ENCODE measurements at regions not wholly inside any gene's neighbourhood (a gene's known extent, or its start where the extent isn't known, plus 50 kb on each side); places are given as distances from the start of the nearest gene placed in this dataset.
"Not testable (repeated sequence)": the region's sequence is repeated elsewhere in the genome, so short reads cannot be mapped to it uniquely, and the experiment has no call there.

GRCh38 chr3:18516170-18516569, 91.0 kb upstream of the SATB1 start:
- DNase-seq (ENCODE audit: low read depth in 4 of 6, low spot score in 6 of 6); H3K9me3 ChIP-seq (ENCODE audit: control insufficient read depth, insufficient read depth, low read length); H3K4me3 ChIP-seq (ENCODE audit: low read depth, low read length); H3K36me3 ChIP-seq (ENCODE audit: control insufficient read depth, insufficient read depth, low read length); H3K4me1 ChIP-seq (ENCODE audit: control insufficient read depth, insufficient read depth, low read length); H3K27ac ChIP-seq (ENCODE audit: low read depth, low read length); H3K27me3 ChIP-seq (ENCODE audit: control insufficient read depth, insufficient read depth, low read length): not testable (repeated sequence)
- 92% methylated on average over 8 of the region's 19 CpGs for WGBS (ENCODE audit: insufficient coverage)

- DNase-seq (ENCODE audit: low read depth in 4 of 6, low spot score in 6 of 6) = no peak
- Histone ChIP-seq H3K36me3 (ENCODE audit: control insufficient read depth, insufficient read depth, low read length) (no peaks in the 10 kb centered on the region), H3K9me3 (ENCODE audit: control insufficient read depth, insufficient read depth, low read length) (no peaks in the 10 kb centered on the region), H3K27me3 (ENCODE audit: control insufficient read depth, insufficient read depth, low read length) (no peaks in the 10 kb centered on the region), H3K4me1 (ENCODE audit: control insufficient read depth, insufficient read depth, low read length) (no peaks in the 10 kb centered on the region), H3K4me3 (ENCODE audit: low read depth, low read length) (no peak overlapping the region), H3K27ac (ENCODE audit: low read depth, low read length) (no peak overlapping the region)
- no CpG with 5 or more reads among the region's 3 CpGs for WGBS (ENCODE audit: insufficient coverage)
These were observed 88.0 kb upstream of the SATB1 start for GRCh38 chr3:18513091-18513490.

DNA sequence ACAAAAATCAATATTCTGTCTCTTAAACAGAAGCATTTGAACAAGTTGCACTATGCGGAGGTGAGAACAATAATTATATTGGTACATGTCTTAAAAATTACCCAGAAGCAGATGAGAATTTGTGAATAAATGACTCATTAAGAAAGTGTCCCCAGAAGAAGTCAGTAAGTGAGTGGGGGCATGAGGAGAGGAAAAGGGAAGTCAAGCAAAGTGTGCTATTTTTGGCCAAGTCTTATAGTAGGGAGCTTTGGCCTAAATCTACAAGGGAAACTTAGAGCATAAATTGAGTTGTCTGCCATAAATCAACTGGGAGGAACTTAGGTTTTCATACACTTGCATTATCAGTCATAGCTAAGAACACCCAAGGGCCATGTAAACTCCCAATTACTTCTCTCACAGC, 86.9 kb upstream of the SATB1 start:
- Histone ChIP-seq H3K4me1 (ENCODE audit: control insufficient read depth, insufficient read depth, low read length) (no peaks in the 10 kb centered on the region), H3K4me3 (ENCODE audit: low read depth, low read length) (no peak overlapping the region), H3K9me3 (ENCODE audit: control insufficient read depth, insufficient read depth, low read length) (no peaks in the 10 kb centered on the region), H3K27ac (ENCODE audit: low read depth, low read length) (no peak overlapping the region), H3K36me3 (ENCODE audit: control insufficient read depth, insufficient read depth, low read length) (no peaks in the 10 kb centered on the region), H3K27me3 (ENCODE audit: control insufficient read depth, insufficient read depth, low read length) (no peaks in the 10 kb centered on the region)
- WGBS (ENCODE audit: insufficient coverage) = no CpG with 5 or more reads among the region's 1 CpG
- DNase-seq (ENCODE audit: low read depth in 4 of 6, low spot score in 6 of 6) = no peak

DNA sequence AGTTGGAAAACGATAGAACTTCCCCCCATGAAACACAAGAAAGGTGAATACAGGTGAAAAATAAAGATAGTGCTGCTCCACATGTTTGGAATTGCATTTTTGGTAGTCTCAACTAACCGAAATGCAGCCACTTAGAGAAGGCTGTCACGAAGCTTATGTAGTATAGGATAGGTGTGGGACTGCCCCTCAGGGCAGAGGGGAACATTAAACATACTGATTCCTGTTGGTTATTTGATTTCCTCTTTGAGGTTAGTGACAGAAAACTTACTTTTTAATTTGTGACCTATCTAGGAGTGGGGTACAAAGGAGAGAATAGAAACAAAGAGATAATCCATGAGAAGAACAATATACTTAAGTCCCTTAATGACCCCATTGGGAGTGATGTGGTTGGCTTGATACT, 85.8 kb upstream of the SATB1 start:
- WGBS (ENCODE audit: insufficient coverage) = 88% methylated on average over 2 of the region's 3 CpGs
- Histone ChIP-seq H3K36me3 (ENCODE audit: control insufficient read depth, insufficient read depth, low read length) (no peaks in the 10 kb centered on the region), H3K27me3 (ENCODE audit: control insufficient read depth, insufficient read depth, low read length) (no peaks in the 10 kb centered on the region), H3K4me1 (ENCODE audit: control insufficient read depth, insufficient read depth, low read length) (no peaks in the 10 kb centered on the region), H3K27ac (ENCODE audit: low read depth, low read length) (no peak overlapping the region), H3K9me3 (ENCODE audit: control insufficient read depth, insufficient read depth, low read length) (no peaks in the 10 kb centered on the region), H3K4me3 (ENCODE audit: low read depth, low read length) (no peak overlapping the region)
- no peak for DNase-seq (ENCODE audit: low read depth in 4 of 6, low spot score in 6 of 6)

GRCh38 chr3:18507333-18507732, 82.2 kb upstream of the SATB1 start:
- Histone ChIP-seq H3K9me3 (ENCODE audit: control insufficient read depth, insufficient read depth, low read length) (no peaks in the 10 kb centered on the region), H3K27me3 (ENCODE audit: control insufficient read depth, insufficient read depth, low read length) (no peaks in the 10 kb centered on the region), H3K27ac (ENCODE audit: low read depth, low read length) (no peak overlapping the region), H3K4me1 (ENCODE audit: control insufficient read depth, insufficient read depth, low read length) (no peaks in the 10 kb centered on the region), H3K36me3 (ENCODE audit: control insufficient read depth, insufficient read depth, low read length) (no peaks in the 10 kb centered on the region), H3K4me3 (ENCODE audit: low read depth, low read length) (no peak overlapping the region)
- DNase-seq (ENCODE audit: low read depth in 4 of 6, low spot score in 6 of 6) = no peak
- no CpG with 5 or more reads among the region's 2 CpGs for WGBS (ENCODE audit: insufficient coverage)

DNA sequence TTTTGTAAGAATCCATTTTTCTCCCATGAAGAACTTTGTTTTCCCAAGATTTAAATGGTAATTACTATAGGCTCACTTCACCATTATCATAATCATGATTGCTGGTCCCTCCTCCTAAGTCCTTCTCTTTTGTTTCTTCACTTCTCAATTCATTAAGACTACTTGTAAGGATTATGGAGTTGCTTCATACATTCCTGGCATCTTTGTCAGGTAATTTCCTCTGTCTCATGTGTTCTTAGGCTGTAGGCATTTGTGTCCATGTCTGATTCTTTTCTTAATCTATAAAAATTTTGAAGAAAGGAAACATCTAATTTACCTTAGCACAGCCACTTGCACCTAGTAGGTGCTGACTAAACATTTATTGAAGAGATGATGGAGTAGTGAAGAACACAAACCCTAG, 79.9 kb upstream of the SATB1 start:
- no peak overlapping the region for H3K27ac ChIP-seq (ENCODE audit: low read depth, low read length)
- no peaks in the 10 kb centered on the region for H3K36me3 ChIP-seq (ENCODE audit: control insufficient read depth, insufficient read depth, low read length)
- H3K4me1 ChIP-seq (ENCODE audit: control insufficient read depth, insufficient read depth, low read length) = no peaks in the 10 kb centered on the region
- DNase-seq (ENCODE audit: low read depth in 4 of 6, low spot score in 6 of 6) = no peak
- H3K27me3 ChIP-seq (ENCODE audit: control insufficient read depth, insufficient read depth, low read length) = no peaks in the 10 kb centered on the region
- H3K9me3 ChIP-seq (ENCODE audit: control insufficient read depth, insufficient read depth, low read length) = no peaks in the 10 kb centered on the region
- no peak overlapping the region for H3K4me3 ChIP-seq (ENCODE audit: low read depth, low read length)

DNA sequence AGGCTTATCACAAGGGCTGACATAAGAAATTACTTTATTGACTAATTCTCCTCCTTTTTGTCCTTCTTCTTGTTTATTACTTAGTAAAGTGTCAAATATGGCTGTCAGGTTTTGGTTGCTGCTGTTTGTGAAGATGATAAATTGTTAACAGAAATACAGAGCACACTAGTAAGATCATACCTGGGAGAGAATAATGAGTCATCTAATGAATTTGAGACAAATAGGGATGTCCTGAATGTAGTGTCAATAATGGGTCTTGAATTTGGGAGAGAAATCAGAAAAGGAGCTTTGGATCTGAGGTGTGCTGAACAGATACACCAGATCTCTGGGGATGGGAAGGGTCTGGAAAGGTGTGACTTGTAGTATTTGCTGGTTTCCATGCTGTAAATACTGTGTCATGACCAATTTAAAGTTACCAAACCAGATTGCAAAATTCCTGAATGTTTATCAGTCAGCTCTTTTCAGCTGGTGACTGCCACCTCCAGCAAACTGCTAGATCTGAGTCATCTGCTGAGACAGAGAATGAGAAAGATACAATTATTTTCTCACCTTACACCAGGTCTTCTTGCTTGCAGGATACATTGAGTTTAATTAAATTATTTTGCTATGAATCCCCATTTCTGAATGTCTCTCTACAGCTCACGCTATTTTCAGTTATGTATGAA, 76.7 kb upstream of the SATB1 start:
- Histone ChIP-seq H3K27me3 (ENCODE audit: control insufficient read depth, insufficient read depth, low read length) (no peaks in the 10 kb centered on the region), H3K4me1 (ENCODE audit: control insufficient read depth, insufficient read depth, low read length) (no peaks in the 10 kb centered on the region), H3K27ac (ENCODE audit: low read depth, low read length) (no peak overlapping the region), H3K4me3 (ENCODE audit: low read depth, low read length) (no peak overlapping the region), H3K36me3 (ENCODE audit: control insufficient read depth, insufficient read depth, low read length) (no peaks in the 10 kb centered on the region), H3K9me3 (ENCODE audit: control insufficient read depth, insufficient read depth, low read length) (no peaks in the 10 kb centered on the region)
- DNase-seq (ENCODE audit: low read depth in 4 of 6, low spot score in 6 of 6) = no peak
- WGBS (ENCODE audit: insufficient coverage) = no CpG with 5 or more reads among the region's 1 CpG

DNA sequence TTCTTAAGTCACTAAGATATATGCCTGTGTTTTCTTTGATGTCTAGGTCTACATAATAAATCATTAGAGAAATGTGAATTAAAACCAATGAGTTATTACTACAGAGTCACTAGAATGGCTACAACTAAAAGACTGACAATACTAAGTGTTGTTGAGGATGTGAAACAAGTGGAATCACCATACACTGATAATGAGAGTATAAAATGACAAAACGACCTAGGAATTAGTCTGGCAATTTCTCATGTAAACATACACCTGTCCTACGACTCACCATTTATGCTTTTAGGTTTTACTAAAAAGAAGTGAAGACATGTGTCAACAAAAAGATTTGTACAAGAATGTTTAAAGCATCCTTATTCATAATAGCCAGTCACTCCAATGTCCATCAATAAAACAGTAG, 75.2 kb upstream of the SATB1 start:
- no peaks in the 10 kb centered on the region for H3K36me3 ChIP-seq (ENCODE audit: control insufficient read depth, insufficient read depth, low read length)
- no peaks in the 10 kb centered on the region for H3K27me3 ChIP-seq (ENCODE audit: control insufficient read depth, insufficient read depth, low read length)
- no peaks in the 10 kb centered on the region for H3K9me3 ChIP-seq (ENCODE audit: control insufficient read depth, insufficient read depth, low read length)
- H3K4me3 ChIP-seq (ENCODE audit: low read depth, low read length) = no peak overlapping the region
- H3K27ac ChIP-seq (ENCODE audit: low read depth, low read length) = no peak overlapping the region
- H3K4me1 ChIP-seq (ENCODE audit: control insufficient read depth, insufficient read depth, low read length) = no peaks in the 10 kb centered on the region
- WGBS (ENCODE audit: insufficient coverage) = no CpG with 5 or more reads among the region's 2 CpGs
- no peak for DNase-seq (ENCODE audit: low read depth in 4 of 6, low spot score in 6 of 6)

- H3K27ac ChIP-seq (ENCODE audit: low read depth, low read length) = no peak overlapping the region
- H3K4me1 ChIP-seq (ENCODE audit: control insufficient read depth, insufficient read depth, low read length) = no peaks in the 10 kb centered on the region
- WGBS (ENCODE audit: insufficient coverage) = 60% methylated on average over 1 of the region's 3 CpGs
- no peaks in the 10 kb centered on the region for H3K27me3 ChIP-seq (ENCODE audit: control insufficient read depth, insufficient read depth, low read length)
- H3K36me3 ChIP-seq (ENCODE audit: control insufficient read depth, insufficient read depth, low read length) = no peaks in the 10 kb centered on the region
- no peak overlapping the region for H3K4me3 ChIP-seq (ENCODE audit: low read depth, low read length)
- no peak for DNase-seq (ENCODE audit: low read depth in 4 of 6, low spot score in 6 of 6)
- H3K9me3 ChIP-seq (ENCODE audit: control insufficient read depth, insufficient read depth, low read length) = no peaks in the 10 kb centered on the region
These were observed 74.2 kb upstream of the SATB1 start for GRCh38 chr3:18499301-18499700.

DNA sequence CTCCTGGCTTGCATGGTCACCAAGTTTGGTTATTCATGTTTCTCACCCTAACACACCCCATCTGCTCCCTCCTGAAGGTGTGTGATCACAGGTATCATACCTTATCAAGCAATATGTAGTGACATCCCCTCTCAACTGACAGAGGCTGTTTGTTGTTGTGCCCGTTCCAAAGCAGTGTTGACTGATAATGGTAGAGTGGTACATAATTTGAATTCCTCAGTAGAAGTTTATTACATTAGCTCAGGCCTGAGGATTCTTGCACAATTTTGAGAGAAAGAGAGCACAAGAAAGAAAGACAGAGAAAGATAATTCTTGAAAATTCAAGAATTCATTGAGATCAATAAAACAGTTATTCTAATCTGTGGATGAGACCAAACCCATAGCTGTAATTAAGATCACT, 69.1 kb upstream of the SATB1 start:
- Histone ChIP-seq H3K9me3 (ENCODE audit: control insufficient read depth, insufficient read depth, low read length) (no peaks in the 10 kb centered on the region), H3K27ac (ENCODE audit: low read depth, low read length) (no peak overlapping the region), H3K4me3 (ENCODE audit: low read depth, low read length) (no peak overlapping the region), H3K27me3 (ENCODE audit: control insufficient read depth, insufficient read depth, low read length) (no peaks in the 10 kb centered on the region), H3K36me3 (ENCODE audit: control insufficient read depth, insufficient read depth, low read length) (no peaks in the 10 kb centered on the region), H3K4me1 (ENCODE audit: control insufficient read depth, insufficient read depth, low read length) (no peaks in the 10 kb centered on the region)
- WGBS (ENCODE audit: insufficient coverage) = no CpG with 5 or more reads among the region's 1 CpG
- DNase-seq (ENCODE audit: low read depth in 4 of 6, low spot score in 6 of 6) = no peak
